Naive thymus-derived CD4-positive, alpha-beta T cell (primary cell): ENCODE measurements at regions not wholly inside any gene's neighbourhood (a gene's known extent, or its start where the extent isn't known, plus 50 kb on each side); places are given as distances from the start of the nearest gene placed in this dataset.

Experiments used
- ATAC-seq: fragments of 150-1000 bp; cut with Tn5 transposase; 2 replicates; pipeline ENCODE4 v1.10.0; 2021; ENCODE audit warnings: mild to moderate bottlenecking, moderate library complexity
- CTCF ChIA-PET: fragments of 350-600 bp; sonication (Branson Sonifier 250); formaldehyde crosslinking; loops from one replicate; lab custom pipeline; 2021; ENCODE audit warnings: antibody characterized with exemption; lab: Charles Lee
- POLR2A ChIA-PET: fragments of 350-600 bp; sonication (Branson Sonifier 250); formaldehyde crosslinking; loops from one replicate; lab custom pipeline; 2021; ENCODE audit warnings: antibody characterized with exemption, inconsistent platforms; lab: Charles Lee
- DNase-seq, 9 donors: peaks; one replicate each; pipeline versions ENCODE4 v3.0.0 to v3.0.0-alpha.2; 2020 to 2022; ENCODE audit warnings: mixed read lengths in 1 of 9
- H3K27ac ChIP-seq: one replicate; pipeline ENCODE4 v1.7.0; 2013; ENCODE audit warnings: mild to moderate bottlenecking, low read depth, low read length, moderate library complexity
- H3K27me3 ChIP-seq, 2 donors: one replicate each; pipeline ENCODE4 v1.7.0; 2013; ENCODE audit warnings: low read length in 2 of 2, mild to moderate bottlenecking in 2 of 2, moderate library complexity in 2 of 2; ENCODE audit not compliant: control insufficient read depth in 2 of 2, insufficient read depth in 2 of 2
- H3K36me3 ChIP-seq, 3 experiments: 1 replicate in 2 of 3; 2 replicates in 1 of 3; pipeline ENCODE4 v1.7.0; 2013; ENCODE audit warnings: low read length in 3 of 3, mild to moderate bottlenecking in 3 of 3, moderate library complexity in 1 of 3; ENCODE audit not compliant: insufficient read depth in 3 of 3, control insufficient read depth in 2 of 3
- H3K4me1 ChIP-seq, 2 donors: one replicate each; pipeline ENCODE4 v1.7.0; 2013; ENCODE audit warnings: low read length in 2 of 2, mild to moderate bottlenecking in 2 of 2, moderate library complexity in 1 of 2; ENCODE audit not compliant: control insufficient read depth in 2 of 2, insufficient read depth in 2 of 2
- H3K4me3 ChIP-seq: 2 replicates; pipeline ENCODE4 v1.7.0; 2013; ENCODE audit warnings: mild to moderate bottlenecking, low read length
- H3K9me3 ChIP-seq, 3 experiments: 1 replicate in 2 of 3; 2 replicates in 1 of 3; pipeline ENCODE4 v1.7.0; 2013; ENCODE audit warnings: low read length in 3 of 3; ENCODE audit not compliant: control insufficient read depth in 2 of 3
- H3K27ac Mint-ChIP-seq, 9 donors: one replicate each; pipeline ENCODE4 v1.8.0; 2020 to 2022; ENCODE audit warnings: mixed read lengths in 9 of 9, mild to moderate bottlenecking in 8 of 9, moderate library complexity in 5 of 9, inconsistent platforms in 2 of 9
- H3K27me3 Mint-ChIP-seq, 5 donors: one replicate each; pipeline ENCODE4 v1.8.0; 2021 to 2022; ENCODE audit warnings: mixed read lengths in 5 of 5, mild to moderate bottlenecking in 1 of 5
- H3K36me3 Mint-ChIP-seq, 5 donors: one replicate each; pipeline ENCODE4 v1.8.0; 2020 to 2022; ENCODE audit warnings: mixed read lengths in 5 of 5, mild to moderate bottlenecking in 3 of 5, inconsistent platforms in 1 of 5
- H3K4me1 Mint-ChIP-seq, 7 donors: one replicate each; pipeline ENCODE4 v1.8.0; 2020 to 2022; ENCODE audit warnings: mixed read lengths in 7 of 7, mild to moderate bottlenecking in 3 of 7, inconsistent platforms in 1 of 7
- H3K4me3 Mint-ChIP-seq, 10 donors: one replicate each; pipeline ENCODE4 v1.8.0; 2020 to 2022; ENCODE audit warnings: mild to moderate bottlenecking in 10 of 10, mixed read lengths in 10 of 10, moderate library complexity in 6 of 10, inconsistent platforms in 2 of 10
- H3K9me3 Mint-ChIP-seq, 11 donors: one replicate each; pipeline ENCODE4 v1.8.0; 2020 to 2022; ENCODE audit warnings: mixed read lengths in 11 of 11, mild to moderate bottlenecking in 4 of 11, inconsistent platforms in 1 of 11, moderate library complexity in 1 of 11
- intact Hi-C, 2 donors: fragments of 100-400 bp; cut with micrococcal nuclease; formaldehyde crosslinking; loops; one replicate each; pipeline ENCODE4 v1.15.1; 2023

DNA sequence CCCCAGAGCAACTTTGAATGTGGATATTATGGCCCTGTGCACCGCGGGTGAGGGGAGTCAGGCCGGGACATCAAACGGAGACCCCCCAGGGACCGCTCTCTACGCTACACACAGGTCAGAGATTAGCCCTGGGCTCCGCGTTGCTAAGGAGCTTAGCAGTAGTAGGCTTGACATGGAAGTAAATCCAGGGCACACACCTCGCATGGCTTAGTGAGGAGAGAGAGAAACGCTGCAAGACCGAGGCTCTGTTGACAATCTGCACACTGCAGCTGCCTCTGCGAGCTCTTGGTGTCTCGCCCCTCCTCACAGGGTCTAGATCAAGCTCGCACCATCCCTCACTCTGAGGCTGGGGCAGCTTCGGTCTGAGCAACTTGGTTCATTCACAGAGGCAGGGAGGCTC lies 116.1 kb upstream of the CDH4 start:
- Mint-ChIP-seq H3K4me3 (no peak overlapping the region), H3K27ac (no peak overlapping the region), H3K36me3 (no peaks in the 10 kb centered on the region), H3K9me3 (peaks cover 0 to 3% (median 0%) of the 10 kb centered on the region in 11 donors), H3K27me3 (peaks cover 2 to 43% (median 17%) of the 10 kb centered on the region in 5 donors), H3K4me1 (no peaks in the 10 kb centered on the region)
- Histone ChIP-seq H3K36me3 (no peaks in the 10 kb centered on the region), H3K9me3 (no peaks in the 10 kb centered on the region), H3K27ac (no peak overlapping the region), H3K27me3 (no peaks in the 10 kb centered on the region), H3K4me3 (no peak overlapping the region), H3K4me1 (no peaks in the 10 kb centered on the region)
- intact Hi-C loops: no loop called here
- ChIA-PET POLR2A (no interaction called here), CTCF (no interaction called here)
- ATAC-seq: no peak
- no peak for DNase-seq

DNA sequence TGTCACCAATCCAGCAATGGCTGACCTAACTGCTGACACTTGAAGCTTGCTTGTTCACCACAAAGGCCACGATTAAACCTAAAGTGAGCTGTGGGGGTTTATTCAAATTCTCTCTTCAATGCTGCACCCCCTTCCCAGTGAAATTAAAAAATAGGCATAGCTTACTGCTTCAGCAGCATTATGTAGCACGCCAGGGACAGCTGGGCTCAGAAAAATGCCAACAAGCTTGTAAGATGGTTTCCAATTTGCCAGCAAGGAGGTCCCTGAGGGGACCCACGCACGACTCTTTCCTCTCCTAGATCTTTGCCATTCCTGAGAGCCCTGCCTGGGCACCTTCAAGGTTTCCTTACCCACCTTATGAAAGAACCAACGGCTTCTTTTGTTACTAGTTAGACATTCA lies 113.5 kb upstream of the CDH4 start:
- Mint-ChIP-seq H3K4me3 (no peak overlapping the region), H3K27ac (no peak overlapping the region), H3K9me3 (peaks cover 0 to 4% (median 0%) of the 10 kb centered on the region in 11 donors), H3K4me1 (no peaks in the 10 kb centered on the region), H3K36me3 (no peaks in the 10 kb centered on the region), H3K27me3 (peaks cover 0 to 28% (median 5%) of the 10 kb centered on the region in 5 donors)
- H3K27ac ChIP-seq: no peak overlapping the region
- CTCF ChIA-PET: no interaction called here
- H3K36me3 ChIP-seq: no peaks in the 10 kb centered on the region
- H3K27me3 ChIP-seq: no peaks in the 10 kb centered on the region
- H3K4me3 ChIP-seq: no peak overlapping the region
- intact Hi-C loops: no loop called here
- no peaks in the 10 kb centered on the region for H3K9me3 ChIP-seq
- POLR2A ChIA-PET: no interaction called here
- ATAC-seq: no peak
- H3K4me1 ChIP-seq: no peaks in the 10 kb centered on the region
- DNase-seq: no peak

DNA sequence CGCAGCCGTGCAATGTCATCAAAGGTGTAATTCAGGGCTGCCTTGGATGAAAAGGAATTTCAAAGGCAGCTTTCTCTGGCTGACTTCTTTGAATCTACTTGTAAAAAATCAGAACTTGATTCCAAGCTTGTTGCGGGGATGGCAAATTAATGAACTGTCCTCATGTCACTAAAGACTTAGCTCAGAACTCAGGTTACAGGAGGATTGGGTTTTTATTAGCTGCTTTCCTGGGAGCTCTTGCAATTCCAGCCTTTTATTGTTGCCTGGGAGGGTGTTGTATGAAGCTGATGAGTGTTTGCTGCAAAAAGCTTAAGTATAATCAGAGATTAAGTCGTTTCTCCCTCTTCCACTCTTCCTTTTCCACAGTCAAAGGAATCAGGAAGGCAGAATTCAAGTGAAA lies 113.0 kb upstream of the CDH4 start:
- no peaks in the 10 kb centered on the region for H3K36me3 ChIP-seq
- H3K36me3 Mint-ChIP-seq: no peaks in the 10 kb centered on the region
- H3K4me3 Mint-ChIP-seq: no peak overlapping the region
- no peak overlapping the region for H3K27ac ChIP-seq
- H3K27ac Mint-ChIP-seq: no peak overlapping the region
- intact Hi-C loops: no loop called here
- H3K27me3 ChIP-seq: no peaks in the 10 kb centered on the region
- POLR2A ChIA-PET: no interaction called here
- H3K9me3 ChIP-seq: no peaks in the 10 kb centered on the region
- no peak for ATAC-seq
- CTCF ChIA-PET: no interaction called here
- DNase-seq: no peak
- H3K4me3 ChIP-seq: no peak overlapping the region
- H3K4me1 ChIP-seq: no peaks in the 10 kb centered on the region
- peaks cover 2 to 28% (median 5%) of the 10 kb centered on the region in 5 donors for H3K27me3 Mint-ChIP-seq
- H3K4me1 Mint-ChIP-seq: no peaks in the 10 kb centered on the region
- peaks cover 0 to 4% (median 0%) of the 10 kb centered on the region in 11 donors for H3K9me3 Mint-ChIP-seq

DNA sequence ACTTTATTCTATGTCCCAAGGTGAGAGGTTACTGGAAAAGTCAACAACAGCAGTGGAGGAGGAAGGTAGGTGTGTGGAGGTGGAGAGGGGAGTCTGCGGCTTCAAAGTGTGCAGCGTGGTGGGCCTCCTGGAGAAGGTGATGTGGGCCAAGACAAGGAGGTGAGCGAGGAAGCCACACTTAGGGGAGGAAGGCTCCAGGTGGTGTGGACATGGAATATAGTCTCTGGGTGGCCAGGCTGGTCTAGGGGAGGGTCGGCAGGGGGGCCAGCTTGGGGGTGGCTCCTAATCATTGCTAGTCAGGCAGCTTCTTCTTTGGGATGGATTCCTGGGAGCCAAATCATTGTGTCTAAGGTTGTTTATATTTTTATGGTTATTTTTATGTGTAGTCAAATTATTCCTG lies 111.5 kb upstream of the CDH4 start:
- POLR2A ChIA-PET: no interaction called here
- no peak overlapping the region for H3K27ac Mint-ChIP-seq
- Histone ChIP-seq H3K36me3 (no peaks in the 10 kb centered on the region), H3K4me3 (no peak overlapping the region), H3K27ac (no peak overlapping the region), H3K27me3 (no peaks in the 10 kb centered on the region), H3K4me1 (no peaks in the 10 kb centered on the region), H3K9me3 (no peaks in the 10 kb centered on the region)
- CTCF ChIA-PET: no interaction called here
- no peaks in the 10 kb centered on the region for H3K36me3 Mint-ChIP-seq
- intact Hi-C loops: no loop called here
- no peak for DNase-seq
- no peak overlapping the region for H3K4me3 Mint-ChIP-seq
- no peak for ATAC-seq
- H3K9me3 Mint-ChIP-seq: peaks cover 0 to 8% (median 0%) of the 10 kb centered on the region in 11 donors
- H3K4me1 Mint-ChIP-seq: no peaks in the 10 kb centered on the region
- peaks cover under 1 to 22% (median 6%) of the 10 kb centered on the region in 5 donors for H3K27me3 Mint-ChIP-seq

DNA sequence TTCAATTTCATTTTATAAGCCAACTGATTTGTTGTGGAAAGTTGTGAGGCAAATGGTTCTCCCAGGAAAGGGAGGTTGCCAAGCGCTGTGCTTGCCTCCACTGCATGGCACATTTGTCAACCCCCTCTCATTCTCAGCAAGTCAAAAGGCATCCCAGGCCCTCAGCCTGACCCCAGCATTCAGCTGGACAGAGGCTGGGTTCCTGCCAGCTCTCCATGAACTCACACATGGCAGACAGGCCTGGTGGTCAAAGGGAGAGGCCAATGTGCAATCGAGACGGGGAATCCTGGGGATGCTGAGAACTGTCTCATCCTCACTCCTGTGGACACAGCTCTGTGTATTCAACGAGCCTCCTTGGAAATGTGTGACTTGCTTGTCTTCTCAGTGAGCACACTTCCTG lies 106.0 kb upstream of the CDH4 start:
- ChIA-PET CTCF (no interaction called here), POLR2A (no interaction called here)
- no peaks in the 10 kb centered on the region for H3K36me3 ChIP-seq
- no peaks in the 10 kb centered on the region for H3K4me1 Mint-ChIP-seq
- no peaks in the 10 kb centered on the region for H3K9me3 ChIP-seq
- no peak overlapping the region for H3K27ac ChIP-seq
- intact Hi-C loops: no loop called here
- no peak overlapping the region for H3K4me3 ChIP-seq
- peaks cover 0 to 12% (median 2%) of the 10 kb centered on the region in 5 donors for H3K27me3 Mint-ChIP-seq
- no peak overlapping the region for H3K27ac Mint-ChIP-seq
- H3K9me3 Mint-ChIP-seq: peaks cover 0 to 8% (median 0%) of the 10 kb centered on the region in 11 donors
- no peaks in the 10 kb centered on the region for H3K27me3 ChIP-seq
- no peaks in the 10 kb centered on the region for H3K4me1 ChIP-seq
- ATAC-seq (no peak), DNase-seq (no peak)
- no peaks in the 10 kb centered on the region for H3K36me3 Mint-ChIP-seq
- H3K4me3 Mint-ChIP-seq: no peak overlapping the region

DNA sequence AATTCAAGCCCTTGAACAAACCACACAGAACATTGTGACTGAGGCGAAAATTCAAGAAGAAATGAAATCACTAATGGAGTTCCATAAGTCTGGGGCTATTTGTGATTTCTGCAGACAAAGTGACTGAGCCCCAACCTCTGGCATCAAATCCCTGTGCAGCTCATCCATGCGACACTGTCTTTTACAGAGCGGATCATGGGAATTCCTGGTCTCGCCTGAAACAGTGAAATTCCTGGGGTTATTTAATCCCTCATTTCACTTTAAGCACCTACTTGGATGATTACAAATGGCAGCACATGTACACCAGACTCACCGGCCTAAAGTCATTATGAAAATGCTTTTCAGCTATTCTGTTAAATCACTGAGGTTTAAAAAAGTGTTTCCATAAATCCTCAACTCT lies 102.4 kb upstream of the CDH4 start:
- POLR2A ChIA-PET: no interaction called here
- Histone ChIP-seq H3K4me3 (no peak overlapping the region), H3K27me3 (no peaks in the 10 kb centered on the region), H3K27ac (no peak overlapping the region), H3K9me3 (no peaks in the 10 kb centered on the region), H3K4me1 (no peaks in the 10 kb centered on the region), H3K36me3 (no peaks in the 10 kb centered on the region)
- Mint-ChIP-seq H3K27ac (no peak overlapping the region), H3K36me3 (no peaks in the 10 kb centered on the region), H3K9me3 (peaks cover 0 to under 1% (median 0%) of the 10 kb centered on the region in 11 donors), H3K4me3 (no peak overlapping the region), H3K4me1 (no peaks in the 10 kb centered on the region), H3K27me3 (peaks cover 0 to 19% (median 3%) of the 10 kb centered on the region in 5 donors)
- DNase-seq (no peak), ATAC-seq (no peak)
- intact Hi-C loops: no loop called here
- CTCF ChIA-PET: no interaction called here

DNA sequence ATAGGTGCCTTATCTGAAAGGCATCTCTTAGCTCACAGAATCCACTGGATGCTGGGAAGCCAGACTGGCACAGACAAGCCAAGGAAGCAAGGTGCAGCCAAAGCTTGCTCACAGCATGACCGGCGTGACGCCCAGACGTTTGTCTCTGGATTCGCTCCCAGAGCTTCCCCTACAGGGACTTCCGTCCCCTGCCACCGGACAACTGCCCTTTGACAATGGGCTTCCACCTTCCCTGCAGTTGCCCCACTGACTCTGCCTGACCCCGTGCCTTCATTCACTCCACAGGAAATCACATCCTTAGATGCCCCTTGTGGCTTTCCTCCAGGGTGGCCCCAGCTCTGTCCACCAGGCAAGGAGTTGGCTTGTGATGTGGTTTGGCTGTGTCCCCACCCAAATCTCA lies 94.8 kb upstream of the CDH4 start:
- Histone ChIP-seq H3K27me3 (no peaks in the 10 kb centered on the region), H3K27ac (no peak overlapping the region), H3K4me3 (no peak overlapping the region), H3K36me3 (no peaks in the 10 kb centered on the region), H3K4me1 (no peaks in the 10 kb centered on the region), H3K9me3 (no peaks in the 10 kb centered on the region)
- peaks cover 0 to 5% (median 0%) of the 10 kb centered on the region in 5 donors for H3K36me3 Mint-ChIP-seq
- POLR2A ChIA-PET: no interaction called here
- peaks cover 0 to 9% (median 4%) of the 10 kb centered on the region in 11 donors for H3K9me3 Mint-ChIP-seq
- intact Hi-C loops: no loop called here
- DNase-seq (no peak), ATAC-seq (no peak)
- H3K27ac Mint-ChIP-seq: no peak overlapping the region
- H3K4me3 Mint-ChIP-seq: no peak overlapping the region
- H3K4me1 Mint-ChIP-seq: peaks cover 0 to 9% (median 0%) of the 10 kb centered on the region in 7 donors
- peaks cover 0 to 31% (median 3%) of the 10 kb centered on the region in 5 donors for H3K27me3 Mint-ChIP-seq
- CTCF ChIA-PET: no interaction called here
